B cell (primary cell): ENCODE measurements at regions not wholly inside any gene's neighbourhood (a gene's known extent, or its start where the extent isn't known, plus 50 kb on each side); places are given as distances from the start of the nearest gene placed in this dataset.

ENCODE experiments used
- ATAC-seq: fragments of 200-7000 bp; cut with Tn5 transposase; one replicate; pipeline ENCODE4 v1.10.0; 2021; ENCODE audit warnings: low read depth, mild to moderate bottlenecking, moderate number of reproducible peaks, moderate library complexity
- CTCF ChIA-PET: fragments of 350-600 bp; sonication (Branson Sonifier 250); formaldehyde crosslinking; loops from one replicate; lab custom pipeline; 2021; ENCODE audit warnings: antibody characterized with exemption, inconsistent platforms; lab: Charles Lee
- POLR2A ChIA-PET: fragments of 350-600 bp; sonication (Branson Sonifier 250); formaldehyde crosslinking; loops from one replicate; lab custom pipeline; 2021; ENCODE audit warnings: antibody characterized with exemption; lab: Charles Lee
- DNase-seq: peaks from one replicate; pipeline ENCODE4 v3.0.0; 2013
- H2AFZ ChIP-seq: 2 replicates; pipeline ENCODE4 v1.6.1; 2012; ENCODE audit warnings: mild to moderate bottlenecking, low read depth, low read length; ENCODE audit not compliant: insufficient read depth, poor library complexity, severe bottlenecking
- H3K27ac ChIP-seq, 2 donors: 1 replicate in 1 of 2; 2 replicates in 1 of 2; pipeline ENCODE4 v1.5.1; 2012 to 2013; ENCODE audit warnings: low read length in 2 of 2, mild to moderate bottlenecking in 2 of 2, moderate library complexity in 1 of 2
- H3K27me3 ChIP-seq, 4 experiments: fragments of 200-600 bp in 1 of 4; sonication (generic) in 1 of 4; replicated peaks in 1 of 4; 1 replicate in 2 of 4; 2 replicates in 2 of 4; pipeline versions ENCODE4 v1.6.1 to v1.7.0; 2013 to 2016; ENCODE audit warnings: low read length in 3 of 4, mild to moderate bottlenecking in 2 of 4, mixed read lengths in 1 of 4, moderate library complexity in 1 of 4; ENCODE audit not compliant: insufficient read depth in 4 of 4, control insufficient read depth in 3 of 4; ENCODE audit errors: control extremely low read depth in 1 of 4
- H3K36me3 ChIP-seq, 2 experiments: replicated peaks in 1 of 2; 1 replicate in 1 of 2; 2 replicates in 1 of 2; pipeline versions ENCODE4 v1.6.1 to v1.7.1; 2013; ENCODE audit warnings: low read length in 1 of 2; ENCODE audit not compliant: insufficient read depth in 2 of 2, control insufficient read depth in 1 of 2; ENCODE audit errors: control extremely low read depth in 1 of 2, extremely low read depth in 1 of 2
- H3K4me1 ChIP-seq, 2 donors: fragments of 200-600 bp in 1 of 2; sonication (generic) in 1 of 2; 1 replicate in 1 of 2; 2 replicates in 1 of 2; pipeline versions ENCODE4 v1.5.1 to v1.6.1; 2013 to 2017; ENCODE audit warnings: low read length in 2 of 2; ENCODE audit not compliant: control insufficient read depth in 2 of 2, insufficient read depth in 2 of 2
- H3K4me2 ChIP-seq: replicated peaks from 2 replicates; pipeline ENCODE3; 2012; ENCODE audit warnings: mild to moderate bottlenecking, low read depth, low read length; ENCODE audit not compliant: poor library complexity, severe bottlenecking
- H3K4me3 ChIP-seq, 5 experiments: fragments of 200-600 bp in 1 of 5; sonication (generic) in 1 of 5; 1 replicate in 3 of 5; 2 replicates in 2 of 5; pipeline versions ENCODE4 v1.5.1 to v1.7.0; 2011 to 2016; ENCODE audit warnings: low read length in 4 of 5, mild to moderate bottlenecking in 4 of 5, low read depth in 2 of 5, control low read depth in 1 of 5, moderate library complexity in 1 of 5; ENCODE audit not compliant: insufficient read depth in 1 of 5; ENCODE audit errors: control extremely low read depth in 1 of 5, extremely low read depth in 1 of 5
- H3K79me2 ChIP-seq: fragments of 200-600 bp; sonication (generic); one replicate; pipeline ENCODE4 v1.6.0; 2016; ENCODE audit warnings: low read length; ENCODE audit not compliant: control insufficient read depth, insufficient read depth
- H3K9ac ChIP-seq: fragments of 200-600 bp; sonication (generic); 2 replicates; pipeline ENCODE4 v1.6.1; 2017; ENCODE audit warnings: mild to moderate bottlenecking, low read length, moderate library complexity
- H3K9me3 ChIP-seq, 3 donors: one replicate each; pipeline versions ENCODE4 v1.6.1 to v1.7.1; 2013; ENCODE audit warnings: low read length in 2 of 3; ENCODE audit not compliant: control insufficient read depth in 2 of 3, insufficient read depth in 1 of 3; ENCODE audit errors: control extremely low read depth in 1 of 3
- H4K20me1 ChIP-seq: 2 replicates; pipeline ENCODE4 v1.6.0; 2012; ENCODE audit warnings: mild to moderate bottlenecking, low read length; ENCODE audit not compliant: insufficient read depth, control insufficient read depth, poor library complexity, severe bottlenecking
- H3K27ac Mint-ChIP-seq: one replicate; pipeline ENCODE4 v1.8.0; 2021; ENCODE audit warnings: mixed read lengths
- H3K27me3 Mint-ChIP-seq: one replicate; pipeline ENCODE4 v1.8.0; 2021; ENCODE audit warnings: mixed read lengths
- H3K4me1 Mint-ChIP-seq: one replicate; pipeline ENCODE4 v1.8.0; 2021; ENCODE audit warnings: mixed read lengths
- H3K4me3 Mint-ChIP-seq: one replicate; pipeline ENCODE4 v1.8.0; 2021; ENCODE audit warnings: mixed read lengths
- H3K9me3 Mint-ChIP-seq: one replicate; pipeline ENCODE4 v1.8.0; 2022; ENCODE audit warnings: mixed read lengths; ENCODE audit not compliant: insufficient read depth
- CTCF ChIP-seq: fragments of 200-600 bp; IDR thresholded peaks from one replicate; pipeline ENCODE4 v1.8.0; 2022; ENCODE audit warnings: antibody characterized with exemption, mild to moderate bottlenecking
- EZH2 ChIP-seq: IDR thresholded peaks from 2 replicates; pipeline ENCODE4 v1.6.1; 2012; ENCODE audit warnings: borderline replicate concordance, low read depth, mild to moderate bottlenecking, moderate library complexity, low read length; ENCODE audit not compliant: insufficient read depth, poor library complexity, severe bottlenecking
- WGBS: methylation state at CpG from one replicate; pipeline ENCODE4 v1.1.5; 2013; ENCODE audit warnings: missing lambda C conversion rate; ENCODE audit not compliant: insufficient coverage; 5-methylcytosine and 5-hydroxymethylcytosine counted together
- intact Hi-C: fragments of 100-400 bp; cut with micrococcal nuclease; formaldehyde crosslinking; loops from one replicate; pipeline ENCODE4 v1.10.0; 2022

- Histone ChIP-seq H3K36me3 (no peaks in the 10 kb centered on the region), H4K20me1 (no peaks in the 10 kb centered on the region), H3K4me1 (no peaks in the 10 kb centered on the region), H3K9me3 (peaks cover 3 to 16% (median 13%) of the 10 kb centered on the region in 3 donors), H3K27ac (no peak overlapping the region), H3K4me2 (no peak overlapping the region), H3K79me2 (no peaks in the 10 kb centered on the region), H3K9ac (no peak overlapping the region), H3K4me3 (no peak overlapping the region), H3K27me3 (peaks cover 0 to 5% (median 0%) of the 10 kb centered on the region in 4 experiments), H2AFZ (no peak overlapping the region)
- intact Hi-C loops = no loop called here
- POLR2A ChIA-PET = no interaction called here
- no peaks in the 10 kb centered on the region for H3K9me3 Mint-ChIP-seq
- no peak overlapping the region for H3K4me3 Mint-ChIP-seq
- H3K27ac Mint-ChIP-seq = no peak overlapping the region
- ATAC-seq = no peak
- H3K27me3 Mint-ChIP-seq = peaks cover 31% of the 10 kb centered on the region
- no peaks in the 10 kb centered on the region for H3K4me1 Mint-ChIP-seq
- no peak for TF ChIP-seq CTCF
- TF ChIP-seq EZH2 = no peak
- no peak for DNase-seq
- CTCF ChIA-PET = no interaction called here
- WGBS = 83% methylated on average over 2 of the region's 2 CpGs
These were observed 202.2 kb upstream of the CDYL start for GRCh38 chr6:4574007-4574406.

GRCh38 chr6:4571011-4571410 lies 205.2 kb upstream of the CDYL start:
- Histone ChIP-seq H4K20me1 (no peaks in the 10 kb centered on the region), H3K36me3 (no peaks in the 10 kb centered on the region), H3K27ac (no peak overlapping the region), H3K79me2 (no peaks in the 10 kb centered on the region), H2AFZ (no peak overlapping the region), H3K27me3 (peaks cover 0 to 4% (median 0%) of the 10 kb centered on the region in 4 experiments), H3K4me2 (no peak overlapping the region), H3K4me1 (no peaks in the 10 kb centered on the region), H3K4me3 (no peak overlapping the region), H3K9me3 (peaks cover 3 to 16% (median 13%) of the 10 kb centered on the region in 3 donors), H3K9ac (no peak overlapping the region)
- no peak for ATAC-seq
- DNase-seq = no peak
- Mint-ChIP-seq H3K27ac (no peak overlapping the region), H3K4me3 (no peak overlapping the region), H3K9me3 (no peaks in the 10 kb centered on the region), H3K4me1 (no peaks in the 10 kb centered on the region), H3K27me3 (peaks cover 21% of the 10 kb centered on the region)
- TF ChIP-seq EZH2 (no peak), CTCF (no peak)
- WGBS = no CpG with 5 or more reads among the region's 2 CpGs
- POLR2A ChIA-PET = no interaction called here
- intact Hi-C loops = no loop called here
- CTCF ChIA-PET = no interaction called here
